ENCODE measurements at regions not wholly inside any gene's neighbourhood (a gene's known extent, or its start where the extent isn't known, plus 50 kb on each side); places are given as distances from the start of the nearest gene placed in this dataset.

DNA sequence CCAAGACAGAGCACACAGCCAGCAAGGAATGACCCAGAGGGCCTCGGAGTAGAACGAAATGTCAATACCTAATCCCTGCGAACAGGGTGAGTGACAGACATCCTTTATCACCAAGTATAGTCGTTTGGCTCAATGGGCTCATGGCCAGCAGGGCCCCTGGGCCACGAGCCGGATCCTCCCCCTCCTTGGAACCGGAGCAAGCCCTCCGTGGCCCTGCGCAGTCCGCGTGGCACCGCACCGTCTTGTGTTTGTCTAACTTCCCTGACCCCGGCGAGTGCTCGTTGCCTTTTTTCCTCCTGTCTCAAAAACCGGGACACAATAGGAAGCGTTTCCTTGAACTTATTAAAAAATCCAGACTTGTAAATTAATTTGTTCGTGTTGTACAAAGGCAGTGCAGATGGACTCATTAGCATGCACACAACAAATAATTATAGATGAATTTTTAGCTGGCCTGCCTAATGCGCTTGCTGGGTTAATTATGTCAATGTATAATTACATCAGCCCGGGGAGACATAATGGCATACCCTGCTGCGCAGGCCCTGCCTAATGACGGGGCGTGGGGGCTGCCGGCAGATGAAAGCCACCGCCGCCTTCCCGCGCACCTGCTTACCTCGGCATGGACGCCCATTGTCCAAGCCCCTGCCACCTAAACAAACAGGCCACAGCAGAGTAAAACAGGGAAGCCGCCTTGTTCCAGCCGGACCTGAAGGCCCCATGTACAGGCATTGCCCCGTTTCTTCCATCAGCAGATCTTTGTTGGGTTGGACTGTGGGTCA lies 81.6 kb downstream of the PHETA1 start:
- TF ChIP-seq YY1 (IDR thresholded peaks at IDR 0.05; ENCODE audit: insufficient read depth, insufficient read length) (no peak), ZNF274 (IDR thresholded peaks at IDR 0.05; ENCODE audit: low read depth, low read length) (no peak)
